BJ (cell line): ENCODE measurements at regions not wholly inside any gene's neighbourhood (a gene's known extent, or its start where the extent isn't known, plus 50 kb on each side); places are given as distances from the start of the nearest gene placed in this dataset.

ENCODE experiments used
- CTCF ChIA-PET: fragments of 350-600 bp; formaldehyde crosslinking; extraction: SDS; loops from one replicate; lab custom pipeline; 2021; ENCODE audit warnings: antibody characterized with exemption, inconsistent platforms; lab: Yijun Ruan, JAX
- POLR2A ChIA-PET: fragments of 300-600 bp; sonication (Branson Sonifier 250); formaldehyde crosslinking; extraction: SDS; loops from one replicate; lab custom pipeline; 2021; ENCODE audit warnings: antibody characterized with exemption; lab: Charles Lee
- DNase-seq: peaks from one replicate; pipeline ENCODE4 v3.0.0-alpha.2; 2011; ENCODE audit warnings: low read depth
- H3K27me3 ChIP-seq: 2 replicates; pipeline ENCODE4 v1.6.0; 2011; ENCODE audit warnings: low read length; ENCODE audit not compliant: control insufficient read depth, insufficient read depth
- H3K36me3 ChIP-seq: 2 replicates; pipeline ENCODE4 v1.5.1; 2011; ENCODE audit warnings: low read length; ENCODE audit not compliant: control insufficient read depth, insufficient read depth
- H3K4me3 ChIP-seq: 2 replicates; pipeline ENCODE4 v1.5.1; 2011; ENCODE audit warnings: low read depth, mild to moderate bottlenecking, control low read depth, low read length
- TF ChIP-seq, protein P1 (sequence below): IDR thresholded peaks from 2 replicates; pipeline ENCODE4 v1.5.1; 2011; ENCODE audit warnings: low read depth, mild to moderate bottlenecking, control low read depth, inconsistent platforms, low read length, moderate library complexity; ENCODE audit not compliant: insufficient read depth

DNA sequence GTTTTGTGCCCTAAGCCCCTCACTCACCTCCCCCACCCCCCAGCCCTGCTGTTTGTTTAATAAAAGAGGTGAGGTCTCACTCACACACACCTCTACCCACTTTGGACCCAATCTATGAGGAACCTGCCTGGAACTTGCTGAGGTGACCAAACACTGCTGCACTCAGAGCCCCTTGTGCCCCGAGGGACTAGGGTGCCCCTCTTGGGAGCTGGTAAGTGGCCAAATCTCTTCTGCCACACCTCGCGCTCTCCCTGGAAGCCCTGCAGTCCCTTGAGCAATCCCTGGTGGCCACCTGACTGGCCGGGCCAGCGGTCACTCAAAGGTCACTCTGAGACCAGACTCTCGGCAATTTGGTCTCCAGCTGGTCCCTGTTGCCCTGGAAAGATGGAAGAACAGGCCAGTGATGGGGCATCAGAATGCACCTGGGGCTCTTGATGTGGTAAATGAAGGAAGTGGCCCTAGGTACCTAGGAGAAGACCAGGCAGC, 157.2 kb downstream of the MED10 start:
- no peak for DNase-seq

DNA sequence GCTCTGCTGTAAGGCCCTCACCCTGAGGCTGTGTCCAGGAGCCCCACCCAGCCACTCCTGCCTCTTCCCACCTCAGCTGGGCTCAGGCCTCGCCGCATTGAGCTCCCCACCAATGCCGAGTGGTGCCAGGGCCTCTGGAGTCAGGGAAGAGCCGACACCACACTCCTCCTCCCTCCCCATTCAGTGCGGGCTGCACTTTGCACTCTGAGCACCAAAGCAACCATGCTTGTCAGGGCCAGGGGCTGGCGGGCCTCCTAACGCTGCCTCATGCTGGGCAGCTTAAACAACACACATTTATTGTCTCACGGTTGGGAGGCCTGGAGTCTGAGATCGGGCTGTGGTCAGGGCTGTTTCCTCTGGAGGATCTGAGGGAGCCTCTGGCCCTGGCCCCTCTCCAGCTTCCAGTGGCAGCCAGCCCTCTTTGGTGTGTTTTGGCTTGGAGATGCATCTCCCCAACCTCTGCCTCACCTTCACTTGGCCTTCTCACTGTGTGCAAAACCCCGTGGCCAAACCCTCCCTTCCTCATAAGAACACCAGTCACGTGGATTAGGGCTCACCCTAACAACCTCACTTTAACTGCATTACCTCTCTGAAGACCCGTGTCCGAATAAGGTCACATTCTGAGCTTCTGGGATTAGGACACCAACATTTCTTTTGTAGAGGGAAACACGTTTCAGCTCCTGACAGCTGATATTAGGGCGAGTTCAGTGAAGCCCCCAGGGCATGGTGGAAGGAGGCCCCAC, 157.8 kb downstream of the MED10 start:
- TF ChIP-seq, protein P1, sequence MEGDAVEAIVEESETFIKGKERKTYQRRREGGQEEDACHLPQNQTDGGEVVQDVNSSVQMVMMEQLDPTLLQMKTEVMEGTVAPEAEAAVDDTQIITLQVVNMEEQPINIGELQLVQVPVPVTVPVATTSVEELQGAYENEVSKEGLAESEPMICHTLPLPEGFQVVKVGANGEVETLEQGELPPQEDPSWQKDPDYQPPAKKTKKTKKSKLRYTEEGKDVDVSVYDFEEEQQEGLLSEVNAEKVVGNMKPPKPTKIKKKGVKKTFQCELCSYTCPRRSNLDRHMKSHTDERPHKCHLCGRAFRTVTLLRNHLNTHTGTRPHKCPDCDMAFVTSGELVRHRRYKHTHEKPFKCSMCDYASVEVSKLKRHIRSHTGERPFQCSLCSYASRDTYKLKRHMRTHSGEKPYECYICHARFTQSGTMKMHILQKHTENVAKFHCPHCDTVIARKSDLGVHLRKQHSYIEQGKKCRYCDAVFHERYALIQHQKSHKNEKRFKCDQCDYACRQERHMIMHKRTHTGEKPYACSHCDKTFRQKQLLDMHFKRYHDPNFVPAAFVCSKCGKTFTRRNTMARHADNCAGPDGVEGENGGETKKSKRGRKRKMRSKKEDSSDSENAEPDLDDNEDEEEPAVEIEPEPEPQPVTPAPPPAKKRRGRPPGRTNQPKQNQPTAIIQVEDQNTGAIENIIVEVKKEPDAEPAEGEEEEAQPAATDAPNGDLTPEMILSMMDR: no peak
- Histone ChIP-seq H3K36me3 (no peaks in the 10 kb centered on the region), H3K4me3 (no peak overlapping the region), H3K27me3 (no peaks in the 10 kb centered on the region)
- ChIA-PET CTCF (no interaction called here), POLR2A (no interaction called here)
- no peak for DNase-seq

More for the DNA sequence above, 157.2 kb downstream of the MED10 start:
- Histone ChIP-seq H3K4me3 (no peak overlapping the region), H3K27me3 (no peaks in the 10 kb centered on the region), H3K36me3 (no peaks in the 10 kb centered on the region)
- ChIA-PET CTCF (no interaction called here), POLR2A (no interaction called here)
- TF ChIP-seq, protein P1: no peak

DNA sequence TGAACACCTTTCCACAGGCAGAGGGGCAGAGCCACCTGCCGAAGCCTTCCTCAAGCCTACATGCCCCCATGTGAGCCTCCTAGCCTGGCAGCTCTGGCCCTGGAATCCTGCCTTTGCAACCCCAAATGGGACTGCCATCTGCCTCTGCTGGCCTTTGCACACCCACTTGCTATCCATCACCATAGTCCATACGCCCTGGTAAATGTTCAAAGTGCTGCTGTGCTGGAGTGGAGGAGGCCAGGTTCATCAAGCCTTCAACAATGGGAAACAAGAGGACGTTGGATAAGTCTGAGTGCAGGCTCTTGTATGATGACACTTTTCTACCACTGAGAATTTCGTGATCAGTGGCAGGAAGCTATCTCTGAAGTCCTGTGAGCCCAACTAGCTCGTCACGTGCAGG, 159.8 kb downstream of the MED10 start:
- DNase-seq: no peak
- ChIA-PET POLR2A (no interaction called here), CTCF (no interaction called here)
- Histone ChIP-seq H3K4me3 (no peak overlapping the region), H3K27me3 (no peaks in the 10 kb centered on the region), H3K36me3 (no peaks in the 10 kb centered on the region)
- TF ChIP-seq, protein P1: no peak

DNA sequence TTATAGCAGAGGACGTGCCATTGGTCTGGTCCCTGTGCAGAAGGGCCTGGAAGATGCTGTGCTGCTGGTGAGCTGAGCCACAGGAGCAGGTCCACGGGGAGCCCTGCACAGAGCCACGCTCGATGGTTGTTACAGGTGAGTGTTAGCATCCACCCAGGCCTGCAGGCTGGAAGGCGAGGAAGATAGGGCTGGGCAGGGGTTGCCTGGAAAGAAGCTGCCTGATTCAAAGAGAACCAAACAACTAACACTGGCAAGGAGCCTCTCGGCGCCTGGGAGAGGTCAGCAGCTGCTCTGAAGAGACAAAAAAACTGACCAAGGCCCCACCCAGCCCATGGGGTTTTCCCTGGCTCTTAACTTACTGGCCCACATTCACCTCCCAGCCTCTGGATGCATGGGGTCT, 160.2 kb downstream of the MED10 start:
- ChIA-PET POLR2A (no interaction called here), CTCF (no interaction called here)
- H3K36me3 ChIP-seq: no peaks in the 10 kb centered on the region
- no peak overlapping the region for H3K4me3 ChIP-seq
- TF ChIP-seq, protein P1: no peak
- DNase-seq: no peak
- H3K27me3 ChIP-seq: no peaks in the 10 kb centered on the region

DNA sequence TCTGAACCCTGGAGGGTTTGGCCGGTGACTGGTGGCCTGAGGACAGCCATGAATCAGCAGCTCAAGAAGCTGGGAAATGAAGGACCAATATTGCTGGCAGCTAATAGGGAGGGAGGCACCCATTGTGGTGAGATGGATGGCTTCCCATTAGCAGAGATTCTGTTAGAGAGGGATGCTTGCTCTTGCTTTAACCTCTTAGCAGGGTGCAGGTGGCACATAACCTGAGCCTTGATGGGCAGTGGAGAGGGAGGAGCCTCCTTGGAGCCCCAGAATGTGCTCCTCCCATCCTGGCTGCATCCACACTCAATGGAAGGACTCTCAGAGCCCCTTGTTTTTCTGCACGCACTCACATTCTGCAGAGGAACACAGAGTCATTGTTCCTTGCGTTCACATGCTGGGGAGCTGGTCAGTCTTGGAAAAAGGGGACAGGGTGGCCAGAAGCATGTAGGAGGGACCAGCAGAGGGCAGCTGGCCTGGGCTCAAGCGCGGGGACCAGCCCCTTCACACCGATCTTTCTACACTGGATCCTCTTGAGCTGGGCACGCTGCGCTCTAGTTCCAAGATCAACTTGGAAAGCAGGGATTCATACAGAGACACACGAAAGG, 161.8 kb downstream of the MED10 start:
- Histone ChIP-seq H3K27me3 (no peaks in the 10 kb centered on the region), H3K36me3 (no peaks in the 10 kb centered on the region), H3K4me3 (no peak overlapping the region)
- CTCF ChIA-PET: no interaction called here
- POLR2A ChIA-PET: no interaction called here
- DNase-seq: no peak
- TF ChIP-seq, protein P1: no peak
